ENCODE measurements at regions not wholly inside any gene's neighbourhood (a gene's known extent, or its start where the extent isn't known, plus 50 kb on each side); places are given as distances from the start of the nearest gene placed in this dataset.

DNA sequence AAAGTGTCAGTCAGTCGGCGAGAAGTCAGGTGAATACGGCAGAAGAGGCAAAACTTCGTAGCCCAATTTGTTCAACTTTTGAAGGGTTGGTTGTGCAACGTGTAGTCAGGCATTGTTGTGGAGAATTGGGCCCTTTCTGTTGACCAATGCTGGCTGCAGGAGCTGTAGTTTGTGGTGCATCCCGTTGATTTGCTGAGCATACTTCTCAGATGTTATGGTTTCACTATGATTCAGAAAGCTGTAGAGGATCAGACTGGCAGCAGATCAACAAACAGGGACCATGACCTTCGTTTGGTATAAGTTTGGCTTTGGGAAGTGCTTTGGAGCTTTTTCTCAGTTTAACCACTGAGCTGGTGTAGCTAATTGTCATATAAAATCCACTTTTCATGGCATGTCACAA, 190.2 kb upstream of the ADAMTS5 start:
- H3K4me2 ChIP-seq (ENCODE audit: control insufficient read depth, extremely low read depth, insufficient read depth, low read depth, low read length): no peak overlapping the region
- no peak for DNase-seq (ENCODE audit: low read depth, low spot score)
- no peaks in the 10 kb centered on the region for H3K27me3 ChIP-seq (ENCODE audit: control insufficient read depth, extremely low read depth, insufficient read depth, low read length)
- H3K4me3 ChIP-seq (ENCODE audit: control insufficient read depth in 2 of 3, extremely low read depth in 1 of 3, insufficient read depth in 2 of 3, low read depth in 1 of 3, low read length in 3 of 3): no peak overlapping the region
- H3K27ac ChIP-seq (ENCODE audit: control insufficient read depth, insufficient read depth, low read length): no peak overlapping the region
- dilution Hi-C loops (cut with MboI; ENCODE audit: extremely low pct_ligation_motif_present, low sequenced_read_pairs): no loop called here
- H3K9ac ChIP-seq (ENCODE audit: control insufficient read depth, extremely low read depth, insufficient read depth, low read length): no peak overlapping the region
- H3K9me3 ChIP-seq (ENCODE audit: control insufficient read depth, low read depth, low read length): no peaks in the 10 kb centered on the region
- no peak for TF ChIP-seq EZH2 (IDR thresholded peaks at IDR 0.05; ENCODE audit: low read length)
- TF ChIP-seq, protein P1, sequence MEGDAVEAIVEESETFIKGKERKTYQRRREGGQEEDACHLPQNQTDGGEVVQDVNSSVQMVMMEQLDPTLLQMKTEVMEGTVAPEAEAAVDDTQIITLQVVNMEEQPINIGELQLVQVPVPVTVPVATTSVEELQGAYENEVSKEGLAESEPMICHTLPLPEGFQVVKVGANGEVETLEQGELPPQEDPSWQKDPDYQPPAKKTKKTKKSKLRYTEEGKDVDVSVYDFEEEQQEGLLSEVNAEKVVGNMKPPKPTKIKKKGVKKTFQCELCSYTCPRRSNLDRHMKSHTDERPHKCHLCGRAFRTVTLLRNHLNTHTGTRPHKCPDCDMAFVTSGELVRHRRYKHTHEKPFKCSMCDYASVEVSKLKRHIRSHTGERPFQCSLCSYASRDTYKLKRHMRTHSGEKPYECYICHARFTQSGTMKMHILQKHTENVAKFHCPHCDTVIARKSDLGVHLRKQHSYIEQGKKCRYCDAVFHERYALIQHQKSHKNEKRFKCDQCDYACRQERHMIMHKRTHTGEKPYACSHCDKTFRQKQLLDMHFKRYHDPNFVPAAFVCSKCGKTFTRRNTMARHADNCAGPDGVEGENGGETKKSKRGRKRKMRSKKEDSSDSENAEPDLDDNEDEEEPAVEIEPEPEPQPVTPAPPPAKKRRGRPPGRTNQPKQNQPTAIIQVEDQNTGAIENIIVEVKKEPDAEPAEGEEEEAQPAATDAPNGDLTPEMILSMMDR (optimal IDR thresholded peaks at IDR 0.05 in 1 of 3, IDR thresholded peaks at IDR 0.05 in 1 of 3, conservative IDR thresholded peaks at IDR 0.05 in 1 of 3; ENCODE audit: extremely low read depth in 1 of 3, insufficient read depth in 2 of 3, low read length in 3 of 3): no peak
- no peaks in the 10 kb centered on the region for H3K79me2 ChIP-seq (ENCODE audit: control insufficient read depth, insufficient read depth, low read length)
- H3K9me1 ChIP-seq (ENCODE audit: control insufficient read depth, extremely low read depth, insufficient read depth, low read length): no peaks in the 10 kb centered on the region
- no peaks in the 10 kb centered on the region for H4K20me1 ChIP-seq (ENCODE audit: control insufficient read depth, extremely low read depth, insufficient read depth, low read length)
- H2AFZ ChIP-seq (ENCODE audit: control insufficient read depth, low read length): no peak overlapping the region
- FAIRE-seq: no peak
- H3K4me1 ChIP-seq (ENCODE audit: control insufficient read depth, extremely low read depth, insufficient read depth, low read length): no peaks in the 10 kb centered on the region
- no peaks in the 10 kb centered on the region for H3K36me3 ChIP-seq (ENCODE audit: control insufficient read depth in 2 of 2, extremely low read depth in 1 of 2, insufficient read depth in 2 of 2, low read length in 2 of 2)

DNA sequence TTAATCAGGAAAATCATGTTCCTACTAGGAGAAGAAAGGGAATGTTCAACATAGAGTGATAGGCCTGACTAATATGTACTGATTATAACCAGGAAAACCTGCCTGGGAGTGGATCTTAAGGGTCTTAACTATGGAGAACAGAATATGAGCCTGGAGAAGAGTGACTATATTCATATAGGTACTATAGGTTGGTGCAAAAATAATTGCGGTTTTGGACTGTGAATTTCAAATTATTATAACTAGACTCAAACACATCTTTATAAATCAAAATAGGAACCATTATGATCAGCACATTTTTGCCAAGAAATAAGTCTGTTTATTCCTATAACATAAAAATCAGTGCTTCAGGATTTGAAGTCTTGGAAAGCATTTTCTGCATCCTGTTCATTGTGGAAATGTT, 189.8 kb upstream of the ADAMTS5 start:
- Histone ChIP-seq H2AFZ (ENCODE audit: control insufficient read depth, low read length) (no peak overlapping the region), H4K20me1 (ENCODE audit: control insufficient read depth, extremely low read depth, insufficient read depth, low read length) (no peaks in the 10 kb centered on the region), H3K27me3 (ENCODE audit: control insufficient read depth, extremely low read depth, insufficient read depth, low read length) (no peaks in the 10 kb centered on the region), H3K27ac (ENCODE audit: control insufficient read depth, insufficient read depth, low read length) (no peak overlapping the region), H3K4me1 (ENCODE audit: control insufficient read depth, extremely low read depth, insufficient read depth, low read length) (no peaks in the 10 kb centered on the region), H3K9me1 (ENCODE audit: control insufficient read depth, extremely low read depth, insufficient read depth, low read length) (no peaks in the 10 kb centered on the region), H3K9ac (ENCODE audit: control insufficient read depth, extremely low read depth, insufficient read depth, low read length) (no peak overlapping the region), H3K4me2 (ENCODE audit: control insufficient read depth, extremely low read depth, insufficient read depth, low read depth, low read length) (no peak overlapping the region), H3K4me3 (ENCODE audit: control insufficient read depth in 2 of 3, extremely low read depth in 1 of 3, insufficient read depth in 2 of 3, low read depth in 1 of 3, low read length in 3 of 3) (no peak overlapping the region), H3K79me2 (ENCODE audit: control insufficient read depth, insufficient read depth, low read length) (no peaks in the 10 kb centered on the region), H3K9me3 (ENCODE audit: control insufficient read depth, low read depth, low read length) (no peaks in the 10 kb centered on the region), H3K36me3 (ENCODE audit: control insufficient read depth in 2 of 2, extremely low read depth in 1 of 2, insufficient read depth in 2 of 2, low read length in 2 of 2) (no peaks in the 10 kb centered on the region)
- DNase-seq (ENCODE audit: low read depth, low spot score) (no peak), FAIRE-seq (no peak)
- dilution Hi-C loops (cut with MboI; ENCODE audit: extremely low pct_ligation_motif_present, low sequenced_read_pairs): no loop called here
- TF ChIP-seq EZH2 (IDR thresholded peaks at IDR 0.05; ENCODE audit: low read length): no peak
- TF ChIP-seq, protein P1 (optimal IDR thresholded peaks at IDR 0.05 in 1 of 3, IDR thresholded peaks at IDR 0.05 in 1 of 3, conservative IDR thresholded peaks at IDR 0.05 in 1 of 3; ENCODE audit: extremely low read depth in 1 of 3, insufficient read depth in 2 of 3, low read length in 3 of 3): no peak
